Erythroblast (primary cell): ENCODE measurements at regions not wholly inside any gene's neighbourhood (a gene's known extent, or its start where the extent isn't known, plus 50 kb on each side); places are given as distances from the start of the nearest gene placed in this dataset.

Experiments
- DNase-seq, 2 experiments: peaks; one replicate each; lab custom pipeline; 2025; lab: John Stamatoyannopoulos, UW
- GATA1 ChIP-seq: IDR thresholded peaks from 2 replicates; pipeline ENCODE4 v1.6.1; 2011; ENCODE audit warnings: low read depth, mild to moderate bottlenecking, control low read depth, low read length, moderate library complexity
- POLR2A ChIP-seq: IDR thresholded peaks from 2 replicates; pipeline ENCODE4 v1.6.1; 2011; ENCODE audit warnings: mild to moderate bottlenecking, low read length

DNA sequence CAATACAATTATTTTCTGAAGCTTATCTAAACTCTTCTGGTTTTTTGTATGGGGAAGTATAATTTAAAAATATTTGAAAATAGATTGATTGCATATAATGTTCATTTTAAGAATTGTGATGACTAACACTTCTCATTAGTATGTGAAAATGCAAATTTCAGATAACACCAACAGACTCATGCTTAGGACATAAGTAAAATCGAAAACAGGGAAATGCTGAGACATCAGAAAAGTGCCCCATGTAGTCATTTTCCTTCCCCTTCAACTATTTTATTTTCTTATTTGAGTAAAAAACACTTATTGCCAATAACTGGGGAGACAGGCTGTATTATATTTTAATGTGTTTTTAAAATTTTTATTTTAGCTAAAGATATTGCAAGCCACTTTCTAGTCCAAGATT lies 814.7 kb downstream of the GALC start:
- no peak for TF ChIP-seq POLR2A
- TF ChIP-seq GATA1, result no peak
- DNase-seq, result no peak

DNA sequence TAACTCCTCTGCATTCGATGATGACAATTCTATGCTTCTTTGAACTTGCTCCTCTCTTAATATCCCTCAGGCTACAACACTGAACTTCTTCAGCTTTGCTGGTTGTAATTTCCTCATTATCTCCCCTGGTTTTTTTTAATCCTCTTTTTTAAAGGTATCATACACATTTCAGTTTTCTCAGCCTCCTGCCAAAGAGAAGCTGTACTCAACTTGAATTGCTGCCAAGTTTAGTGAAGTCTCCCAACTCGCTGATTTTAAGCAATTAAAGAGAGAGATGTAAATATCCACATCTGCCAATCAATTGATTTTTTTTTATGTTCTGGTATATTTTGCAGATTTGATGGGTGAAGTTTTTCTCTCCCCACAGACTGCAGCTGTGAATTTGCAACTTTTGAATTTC lies 817.8 kb downstream of the GALC start:
- DNase-seq, result no peak
- no peak for TF ChIP-seq POLR2A
- TF ChIP-seq GATA1, result no peak

DNA sequence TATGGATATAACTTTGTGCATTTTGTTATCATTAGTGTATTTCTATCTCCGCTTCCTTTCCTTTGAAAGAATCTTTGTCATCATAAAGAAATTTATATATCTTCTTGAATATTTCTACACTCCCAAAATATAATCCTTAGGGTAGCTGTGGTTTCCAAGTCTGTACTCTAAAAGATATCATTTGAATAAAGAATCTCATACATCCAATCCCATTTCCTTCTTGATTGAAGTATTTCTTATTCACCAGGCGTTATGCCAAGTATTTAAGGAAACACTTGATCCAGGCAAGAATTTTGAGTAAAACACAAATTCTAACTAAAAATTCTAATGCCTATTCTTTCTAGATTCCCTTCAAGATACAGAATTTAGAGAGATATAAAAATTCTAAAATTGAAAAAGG lies 821.8 kb downstream of the GALC start:
- DNase-seq, result no peak
- TF ChIP-seq POLR2A (no peak), GATA1 (no peak)

DNA sequence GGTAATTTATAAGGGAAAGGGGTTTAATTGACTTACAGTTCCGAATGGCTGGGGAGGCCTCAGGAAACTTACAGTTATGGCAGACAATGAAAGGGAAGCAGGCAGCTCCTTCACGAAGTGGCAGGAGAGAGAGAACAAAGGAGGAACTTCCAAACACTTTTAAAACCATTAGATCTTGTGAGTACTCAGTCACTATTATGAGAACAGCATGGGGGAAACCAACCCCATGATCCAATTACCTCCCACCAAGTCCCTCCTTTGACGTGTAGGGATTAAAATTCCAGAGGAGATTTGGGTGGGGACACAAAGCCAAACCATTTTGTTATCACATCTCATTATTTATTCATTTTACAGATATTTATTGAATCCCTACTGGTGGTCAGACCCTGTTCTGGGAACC lies 822.8 kb downstream of the GALC start:
- DNase-seq, result no peak
- TF ChIP-seq POLR2A, result no peak
- no peak for TF ChIP-seq GATA1

DNA sequence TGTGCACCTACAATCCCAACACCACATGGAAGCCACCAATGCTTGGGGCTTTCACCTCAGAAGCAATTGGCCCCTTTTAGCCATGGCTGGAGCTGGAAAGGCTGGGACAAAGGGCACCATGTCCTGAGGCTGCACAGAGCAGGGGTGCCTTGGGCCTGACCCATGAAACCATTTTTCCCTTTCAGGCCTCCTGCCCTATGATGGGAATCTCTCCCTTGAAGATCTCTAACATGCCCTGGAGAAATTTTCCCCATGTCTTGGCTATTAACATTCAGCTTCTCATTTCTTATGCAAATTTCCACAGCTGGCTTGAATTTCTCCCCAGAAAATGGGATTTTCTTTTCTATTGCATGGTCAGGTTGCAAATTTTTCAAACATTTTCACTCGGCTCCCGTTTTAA lies 823.6 kb downstream of the GALC start:
- TF ChIP-seq POLR2A (no peak), GATA1 (no peak)
- no peak for DNase-seq

DNA sequence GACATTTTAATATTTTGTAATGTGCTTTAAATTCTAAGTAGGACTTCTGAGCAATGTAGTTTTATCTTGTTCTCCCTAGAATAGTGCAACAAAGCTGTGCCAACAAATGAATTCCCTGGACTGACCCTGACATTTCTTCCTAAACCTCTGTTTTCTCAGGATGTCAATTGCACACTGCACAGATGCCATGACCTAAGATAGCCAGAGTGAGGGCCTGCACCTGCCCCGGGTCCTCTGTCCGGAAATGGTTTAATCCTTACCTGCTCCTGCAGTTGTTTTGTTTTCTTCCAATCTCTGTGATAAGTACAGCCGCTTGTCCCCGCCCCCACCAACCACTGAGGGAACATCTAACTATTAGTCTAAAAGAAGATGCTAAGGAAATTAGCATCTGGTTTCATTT lies 831.5 kb downstream of the GALC start:
- DNase-seq, result no peak
- TF ChIP-seq POLR2A, result no peak

DNA sequence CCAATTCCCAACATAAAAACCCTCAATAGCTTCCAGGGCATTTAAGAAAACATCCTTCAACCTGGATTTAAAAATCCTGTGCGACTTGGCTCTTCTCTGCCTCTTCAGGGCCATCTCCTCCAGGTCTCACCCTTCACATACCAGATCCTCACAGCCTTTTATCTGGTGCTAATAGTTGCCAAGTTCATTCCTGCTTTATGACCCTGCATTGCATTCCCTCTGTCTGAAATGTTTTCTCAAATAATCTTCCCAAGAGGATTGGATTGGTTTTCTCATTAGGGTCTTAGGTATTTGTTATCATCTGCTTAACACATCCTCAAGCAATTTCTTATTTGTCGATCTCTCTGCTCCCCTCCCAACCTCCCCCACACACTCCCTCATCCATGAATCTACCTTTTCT lies 832.0 kb downstream of the GALC start:
- DNase-seq, result no peak
- TF ChIP-seq GATA1 (no peak), POLR2A (no peak)

- DNase-seq, result no peak
- TF ChIP-seq POLR2A (no peak), GATA1 (no peak)
Measured at GRCh38 chr14:87158283-87158682, 834.7 kb downstream of the GALC start.

GRCh38 chr14:87156878-87157277 lies 836.1 kb downstream of the GALC start:
- DNase-seq, result no peak
- TF ChIP-seq GATA1 (no peak), POLR2A (no peak)

GRCh38 chr14:87155856-87156488 lies 837.0 kb downstream of the GALC start:
- no peak for DNase-seq
- TF ChIP-seq GATA1, result no peak
- TF ChIP-seq POLR2A, result no peak

GRCh38 chr14:87153901-87154300 lies 839.1 kb downstream of the GALC start:
- TF ChIP-seq GATA1 (no peak), POLR2A (no peak)
- no peak for DNase-seq

- TF ChIP-seq POLR2A (no peak), GATA1 (no peak)
- DNase-seq, result no peak
Measured at GRCh38 chr14:87153391-87153790, 839.6 kb downstream of the GALC start.

GRCh38 chr14:87152693-87153092 lies 840.3 kb downstream of the GALC start:
- TF ChIP-seq GATA1, result no peak
- TF ChIP-seq POLR2A, result no peak

DNA sequence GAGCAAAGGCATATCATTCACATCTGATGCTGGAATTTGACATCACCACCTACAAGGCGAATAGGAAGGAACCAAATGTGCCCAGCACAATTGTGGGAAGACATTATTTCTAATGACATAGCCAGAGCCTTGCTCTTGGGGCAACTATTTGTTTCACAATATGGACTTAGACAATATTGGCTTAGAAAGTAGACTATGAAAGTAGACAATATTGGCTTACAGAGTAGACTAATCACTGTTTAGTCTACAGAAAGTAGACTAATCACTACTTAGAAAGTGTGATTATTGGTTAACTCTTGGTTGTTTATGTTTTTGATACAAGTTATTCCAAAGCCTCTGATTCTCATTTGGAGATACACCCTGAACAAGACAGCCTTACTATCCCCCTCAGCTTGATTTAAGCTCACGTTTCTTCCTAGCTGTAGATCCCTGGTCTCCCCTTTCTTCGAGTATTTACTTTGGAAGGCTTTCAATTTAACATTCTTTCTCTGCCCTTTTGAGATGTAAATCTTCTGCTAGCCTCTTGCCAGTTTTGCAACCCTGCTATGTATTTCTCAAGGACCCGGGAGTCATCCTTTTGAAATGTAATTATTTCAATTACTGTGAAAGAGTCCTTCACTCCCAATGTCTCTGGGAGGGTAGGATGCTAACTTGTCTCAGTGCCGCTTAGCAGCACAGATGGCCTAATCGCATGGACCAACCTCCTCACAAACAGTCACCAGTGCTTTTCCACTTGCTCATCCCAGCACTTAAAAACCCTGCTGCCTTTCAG lies 843.2 kb downstream of the GALC start:
- DNase-seq, result no peak
- no peak for TF ChIP-seq GATA1
- no peak for TF ChIP-seq POLR2A

More at GRCh38 chr14:87152693-87153092, 840.3 kb downstream of the GALC start:
- no peak for DNase-seq

DNA sequence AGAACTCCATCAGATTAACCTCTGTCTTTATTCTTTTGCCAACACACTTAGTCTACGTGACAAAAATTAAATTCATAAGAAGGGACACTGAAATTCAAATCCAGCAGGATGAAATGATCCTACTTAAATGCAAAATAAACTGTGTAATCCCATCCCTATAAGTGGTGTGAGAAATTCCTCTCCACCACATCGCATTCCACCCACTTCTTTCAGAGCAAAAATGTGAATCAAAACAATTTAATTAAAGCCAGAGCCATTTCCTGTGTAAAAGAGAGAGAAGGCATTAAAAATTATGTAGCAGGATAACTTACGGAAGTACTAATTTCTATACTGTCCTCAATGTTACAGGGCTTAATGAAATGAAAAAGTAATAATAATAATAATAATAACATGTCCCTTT lies 844.3 kb downstream of the GALC start:
- TF ChIP-seq POLR2A (no peak), GATA1 (no peak)
- no peak for DNase-seq
